Neural progenitor cell (in vitro differentiated cells): ENCODE measurements at regions not wholly inside any gene's neighbourhood (a gene's known extent, or its start where the extent isn't known, plus 50 kb on each side); places are given as distances from the start of the nearest gene placed in this dataset.

ENCODE experiments used
- EZH2 ChIP-seq: fragments of 200-600 bp; sonication (generic); IDR thresholded peaks from 2 replicates; pipeline ENCODE4 v1.6.1; 2017; ENCODE audit warnings: antibody characterized with exemption, mild to moderate bottlenecking, moderate library complexity
- EZH2phosphoT487 ChIP-seq: fragments of 200-600 bp; sonication (generic); IDR thresholded peaks from 2 replicates; pipeline ENCODE4 v1.6.1; 2017; ENCODE audit warnings: antibody characterized with exemption
- TF ChIP-seq, protein P1 (sequence below): fragments of 200-600 bp; sonication (generic); IDR thresholded peaks from 2 replicates; pipeline ENCODE4 v1.5.1; 2017; ENCODE audit warnings: antibody characterized with exemption, mild to moderate bottlenecking

- TF ChIP-seq EZH2, result no peak
- TF ChIP-seq, protein P1, sequence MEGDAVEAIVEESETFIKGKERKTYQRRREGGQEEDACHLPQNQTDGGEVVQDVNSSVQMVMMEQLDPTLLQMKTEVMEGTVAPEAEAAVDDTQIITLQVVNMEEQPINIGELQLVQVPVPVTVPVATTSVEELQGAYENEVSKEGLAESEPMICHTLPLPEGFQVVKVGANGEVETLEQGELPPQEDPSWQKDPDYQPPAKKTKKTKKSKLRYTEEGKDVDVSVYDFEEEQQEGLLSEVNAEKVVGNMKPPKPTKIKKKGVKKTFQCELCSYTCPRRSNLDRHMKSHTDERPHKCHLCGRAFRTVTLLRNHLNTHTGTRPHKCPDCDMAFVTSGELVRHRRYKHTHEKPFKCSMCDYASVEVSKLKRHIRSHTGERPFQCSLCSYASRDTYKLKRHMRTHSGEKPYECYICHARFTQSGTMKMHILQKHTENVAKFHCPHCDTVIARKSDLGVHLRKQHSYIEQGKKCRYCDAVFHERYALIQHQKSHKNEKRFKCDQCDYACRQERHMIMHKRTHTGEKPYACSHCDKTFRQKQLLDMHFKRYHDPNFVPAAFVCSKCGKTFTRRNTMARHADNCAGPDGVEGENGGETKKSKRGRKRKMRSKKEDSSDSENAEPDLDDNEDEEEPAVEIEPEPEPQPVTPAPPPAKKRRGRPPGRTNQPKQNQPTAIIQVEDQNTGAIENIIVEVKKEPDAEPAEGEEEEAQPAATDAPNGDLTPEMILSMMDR, result no peak
- no peak for TF ChIP-seq EZH2phosphoT487
These were observed 503.4 kb downstream of the SLITRK1 start for GRCh38 chr13:83378908-83379307.
